HCT116 (cell line): ENCODE measurements at regions not wholly inside any gene's neighbourhood (a gene's known extent, or its start where the extent isn't known, plus 50 kb on each side); places are given as distances from the start of the nearest gene placed in this dataset.

ENCODE experiments used
- ATAC-seq: fragments of 200-7000 bp; cut with Tn5 transposase; 2 replicates; pipeline ENCODE4 v1.9.1; 2020; ENCODE audit warnings: mild to moderate bottlenecking, moderate library complexity
- BruUV-seq: library from RNA; stranded (reverse); fragments of 400-500 nt; replicated peaks from 2 replicates; lab custom pipeline; 2021; lab: Mats Ljungman, UMichigan
- CTCF ChIA-PET: fragments of 300-600 bp; sonication (Branson Sonifier 250); formaldehyde crosslinking; loops from one replicate; lab custom pipeline; 2021; ENCODE audit warnings: antibody characterized with exemption; lab: Charles Lee
- POLR2A ChIA-PET: fragments of 300-600, 350-600 bp; sonication (Branson Sonifier 250); formaldehyde crosslinking; loops from one replicate; lab custom pipeline; 2021; ENCODE audit warnings: antibody characterized with exemption; lab: Charles Lee
- RAD21 ChIA-PET, 2 experiments: fragments of 300-600 bp; sonication (Branson Sonifier 250); formaldehyde crosslinking; loops; one replicate each; lab custom pipeline; 2023; ENCODE audit warnings: low total read pairs in 2 of 2; ENCODE audit not compliant: uncharacterized antibody in 2 of 2, unreplicated experiment in 2 of 2, low non-redundant PET in 1 of 2; lab: Charles Lee
- DNase-seq: peaks from one replicate; pipeline ENCODE4 v3.0.0-alpha.2; 2010; ENCODE audit warnings: low read depth, low spot score
- H2AFZ ChIP-seq: fragments of 200-600 bp; shearing (Covaris generic), sonication (generic); 2 replicates; pipeline ENCODE4 v1.6.1; 2017; ENCODE audit warnings: low read depth, mixed run types, mixed read lengths, antibody characterized with exemption, low read length; ENCODE audit not compliant: poor library complexity, severe bottlenecking
- H3K27ac ChIP-seq: 2 replicates; pipeline ENCODE4 v1.5.1; 2012; ENCODE audit warnings: low read depth, low read length
- H3K27me3 ChIP-seq: fragments of 200-600 bp; sonication (generic); 2 replicates; pipeline ENCODE4 v1.6.1; 2016; ENCODE audit warnings: mixed run types, low read length, mixed read lengths; ENCODE audit not compliant: insufficient read depth
- H3K36me3 ChIP-seq, 2 experiments: fragments of 200-500 bp in 1 of 2; fragments of 200-600 bp in 1 of 2; sonication (Bioruptor generic) in 1 of 2; sonication (generic) in 1 of 2; 2 replicates each; pipeline versions ENCODE4 v1.5.1 to v1.6.1; 2014 to 2016; ENCODE audit warnings: low read length in 2 of 2, inconsistent platforms in 1 of 2, mixed read lengths in 1 of 2, mixed run types in 1 of 2; ENCODE audit not compliant: insufficient read depth in 2 of 2, control insufficient read depth in 1 of 2
- H3K4me1 ChIP-seq, 2 experiments: fragments of 200-600 bp in 1 of 2; sonication (generic) in 1 of 2; 2 replicates each; pipeline versions ENCODE4 v1.5.1 to v1.6.1; 2012 to 2017; ENCODE audit warnings: low read length in 2 of 2, inconsistent platforms in 1 of 2, mild to moderate bottlenecking in 1 of 2, mixed read lengths in 1 of 2, mixed run types in 1 of 2, moderate library complexity in 1 of 2; ENCODE audit not compliant: insufficient read depth in 2 of 2, control insufficient read depth in 1 of 2
- H3K4me2 ChIP-seq: fragments of 200-600 bp; sonication (generic); 2 replicates; pipeline ENCODE4 v1.6.1; 2017; ENCODE audit warnings: mixed run types, low read length, mixed read lengths
- H3K4me3 ChIP-seq, 2 experiments: fragments of 200-600 bp in 1 of 2; sonication (generic) in 1 of 2; replicated peaks in 1 of 2; 2 replicates each; pipeline ENCODE4 v1.5.1; 2011 to 2016; ENCODE audit warnings: low read length in 2 of 2, control low read depth in 1 of 2, low read depth in 1 of 2, mild to moderate bottlenecking in 1 of 2, mixed read lengths in 1 of 2, mixed run types in 1 of 2
- H3K79me2 ChIP-seq: fragments of 200-600 bp; sonication (generic); 2 replicates; pipeline ENCODE4 v1.6.1; 2017; ENCODE audit warnings: mild to moderate bottlenecking, mixed run types, low read length, moderate library complexity, mixed read lengths; ENCODE audit not compliant: insufficient read depth
- H3K9ac ChIP-seq: fragments of 200-600 bp; sonication (generic); 2 replicates; pipeline ENCODE4 v1.6.1; 2016; ENCODE audit warnings: low read length, mixed read lengths
- H3K9me2 ChIP-seq: fragments of 200-600 bp; sonication (generic), shearing (Covaris generic); 2 replicates; pipeline ENCODE4 v1.6.1; 2017; ENCODE audit warnings: mixed run types, mild to moderate bottlenecking, moderate library complexity; ENCODE audit not compliant: insufficient read depth
- H3K9me3 ChIP-seq, 2 experiments: fragments of 200-500 bp in 1 of 2; fragments of 200-600 bp in 1 of 2; sonication (Bioruptor generic) in 1 of 2; sonication (generic) in 1 of 2; 2 replicates each; pipeline ENCODE4 v1.6.1; 2014 to 2017; ENCODE audit warnings: low read length in 2 of 2, mixed read lengths in 2 of 2, inconsistent platforms in 1 of 2, low read depth in 1 of 2, mild to moderate bottlenecking in 1 of 2, mixed run types in 1 of 2, moderate library complexity in 1 of 2; ENCODE audit not compliant: control insufficient read depth in 1 of 2, insufficient read depth in 1 of 2
- H4K20me1 ChIP-seq: fragments of 200-600 bp; sonication (generic), shearing (Covaris generic); 2 replicates; pipeline ENCODE4 v1.6.1; 2017; ENCODE audit warnings: mixed run types, mild to moderate bottlenecking, moderate library complexity; ENCODE audit not compliant: insufficient read depth
- ATF3 ChIP-seq: IDR thresholded peaks from 2 replicates; pipeline ENCODE4 v1.6.1; 2012
- CEBPB ChIP-seq: IDR thresholded peaks from 2 replicates; pipeline ENCODE4 v1.6.1; 2012; ENCODE audit warnings: low read depth
- EZH2 ChIP-seq: fragments of 200-600 bp; sonication (generic); IDR thresholded peaks from 2 replicates; pipeline ENCODE4 v1.6.1; 2017; ENCODE audit warnings: antibody characterized with exemption, mixed run types
- FOSL1 ChIP-seq: IDR thresholded peaks from 2 replicates; pipeline ENCODE4 v1.6.1; 2012; ENCODE audit warnings: low read depth
- POLR2AphosphoS5 ChIP-seq: IDR thresholded peaks from 2 replicates; pipeline ENCODE4 v1.6.1; 2011; ENCODE audit warnings: mild to moderate bottlenecking, low read depth, low read length, moderate library complexity
- SIN3A ChIP-seq: IDR thresholded peaks from 2 replicates; pipeline ENCODE4 v1.6.1; 2012; ENCODE audit warnings: low read depth
- SP1 ChIP-seq: IDR thresholded peaks from 2 replicates; pipeline ENCODE4 v1.6.1; 2012; ENCODE audit warnings: low read depth
- SRF ChIP-seq: IDR thresholded peaks from 2 replicates; pipeline ENCODE4 v1.6.1; 2012; ENCODE audit warnings: low read depth
- TCF7L2 ChIP-seq: IDR thresholded peaks from 2 replicates; pipeline ENCODE4 v1.7.0; 2011; ENCODE audit warnings: borderline replicate concordance, inconsistent platforms; ENCODE audit not compliant: insufficient read depth, insufficient read length; ENCODE audit errors: extremely low read depth
- ZBTB33 ChIP-seq: IDR thresholded peaks from 2 replicates; pipeline ENCODE4 v1.6.1; 2011; ENCODE audit warnings: mild to moderate bottlenecking, low read length, moderate library complexity; ENCODE audit not compliant: insufficient replicate concordance; ENCODE audit errors: extremely low read depth
- intact Hi-C: fragments of 100-400 bp; cut with micrococcal nuclease; formaldehyde crosslinking; loops from 2 replicates; pipeline ENCODE4 v1.10.0; 2022
- TF ChIP-seq, protein P1 (sequence below), 3 experiments: fragments of 200-600 bp in 1 of 3; sonication (generic) in 1 of 3; IDR thresholded peaks in 2 of 3; conservative IDR thresholded peaks in 1 of 3; 2 replicates each; pipeline ENCODE4 v1.5.1; 2012 to 2017; ENCODE audit warnings: low read depth in 2 of 3, low read length in 2 of 3, antibody characterized with exemption in 1 of 3, borderline replicate concordance in 1 of 3, control low read depth in 1 of 3, mild to moderate bottlenecking in 1 of 3, mixed read lengths in 1 of 3, mixed run types in 1 of 3, moderate library complexity in 1 of 3; ENCODE audit not compliant: insufficient read depth in 1 of 3

- intact Hi-C loops = no loop called here
- Histone ChIP-seq H3K4me2 (no peak overlapping the region), H3K9me2 (no peaks in the 10 kb centered on the region), H4K20me1 (no peaks in the 10 kb centered on the region), H3K4me3 (no peak overlapping the region), H3K79me2 (no peaks in the 10 kb centered on the region), H2AFZ (no peak overlapping the region), H3K9me3 (no peaks in the 10 kb centered on the region), H3K36me3 (no peaks in the 10 kb centered on the region), H3K9ac (no peak overlapping the region), H3K4me1 (no peaks in the 10 kb centered on the region), H3K27me3 (no peaks in the 10 kb centered on the region), H3K27ac (no peak overlapping the region)
- RAD21 ChIA-PET = no interaction called here
- ATAC-seq (no peak), DNase-seq (no peak)
- POLR2A ChIA-PET = no interaction called here
- BruUV-seq = no TSS peak
- TF ChIP-seq, protein P1, sequence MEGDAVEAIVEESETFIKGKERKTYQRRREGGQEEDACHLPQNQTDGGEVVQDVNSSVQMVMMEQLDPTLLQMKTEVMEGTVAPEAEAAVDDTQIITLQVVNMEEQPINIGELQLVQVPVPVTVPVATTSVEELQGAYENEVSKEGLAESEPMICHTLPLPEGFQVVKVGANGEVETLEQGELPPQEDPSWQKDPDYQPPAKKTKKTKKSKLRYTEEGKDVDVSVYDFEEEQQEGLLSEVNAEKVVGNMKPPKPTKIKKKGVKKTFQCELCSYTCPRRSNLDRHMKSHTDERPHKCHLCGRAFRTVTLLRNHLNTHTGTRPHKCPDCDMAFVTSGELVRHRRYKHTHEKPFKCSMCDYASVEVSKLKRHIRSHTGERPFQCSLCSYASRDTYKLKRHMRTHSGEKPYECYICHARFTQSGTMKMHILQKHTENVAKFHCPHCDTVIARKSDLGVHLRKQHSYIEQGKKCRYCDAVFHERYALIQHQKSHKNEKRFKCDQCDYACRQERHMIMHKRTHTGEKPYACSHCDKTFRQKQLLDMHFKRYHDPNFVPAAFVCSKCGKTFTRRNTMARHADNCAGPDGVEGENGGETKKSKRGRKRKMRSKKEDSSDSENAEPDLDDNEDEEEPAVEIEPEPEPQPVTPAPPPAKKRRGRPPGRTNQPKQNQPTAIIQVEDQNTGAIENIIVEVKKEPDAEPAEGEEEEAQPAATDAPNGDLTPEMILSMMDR (IDR thresholded peaks at IDR 0.05 in 2 of 3, conservative IDR thresholded peaks at IDR 0.05 in 1 of 3; ENCODE audit: borderline replicate concordance in 1 of 3, insufficient read depth in 1 of 3, low read depth in 2 of 3, low read length in 2 of 3) = no peak
- TF ChIP-seq SRF (no peak), POLR2AphosphoS5 (no peak), SP1 (no peak), EZH2 (no peak)
- CTCF ChIA-PET = no interaction called here
Observed at GRCh38 chr10:123428391-123428790, 237.8 kb upstream of the GPR26 start.

DNA sequence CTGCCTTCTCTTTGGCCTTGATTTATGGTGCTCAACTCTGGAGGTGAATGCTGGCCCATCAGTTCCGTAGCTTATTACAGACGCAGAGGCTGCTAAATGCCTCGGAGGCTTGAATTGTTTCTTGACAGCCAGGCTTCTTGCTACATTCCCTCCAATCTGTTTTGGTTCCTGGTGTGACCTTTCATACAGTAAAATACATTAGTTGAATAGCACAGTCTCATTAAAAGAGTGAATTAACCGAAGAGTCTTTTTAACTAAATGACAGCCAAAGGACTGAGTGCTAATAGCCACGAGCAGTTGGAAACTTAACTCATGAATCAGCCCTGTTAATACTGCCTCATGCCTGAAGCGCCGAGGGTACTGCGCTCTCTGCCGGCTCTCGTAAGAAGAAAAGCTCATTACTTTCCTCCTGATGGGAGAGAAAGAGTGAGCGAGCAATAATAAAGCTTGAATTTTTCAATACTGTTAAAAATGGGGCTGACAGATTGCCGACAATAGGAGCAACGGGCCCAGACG lies 236.4 kb upstream of the GPR26 start:
- BruUV-seq = no TSS peak
- ChIA-PET POLR2A (no interaction called here), CTCF (no interaction called here), RAD21 (interaction anchor here in 1 of 2 experiments (0.8 kb wide), 1 partner anchor 1231 kb away, joined by 6 read pairs; no protein-coding TSS in a partner anchor)
- ATAC-seq (no peak), DNase-seq (no peak)
- H3K9me2 ChIP-seq = no peaks in the 10 kb centered on the region
- no peak overlapping the region for H3K4me3 ChIP-seq
- no peak for TF ChIP-seq FOSL1
- TF ChIP-seq TCF7L2 = no peak
- TF ChIP-seq SIN3A = no peak
- no peak for TF ChIP-seq ZBTB33
- TF ChIP-seq ATF3 = no peak
- TF ChIP-seq CEBPB = no peak
- intact Hi-C loops = no loop called here
- no peak overlapping the region for H3K27ac ChIP-seq
- no peaks in the 10 kb centered on the region for H3K4me1 ChIP-seq
- no peaks in the 10 kb centered on the region for H3K27me3 ChIP-seq
- no peak overlapping the region for H2AFZ ChIP-seq
- H3K9me3 ChIP-seq = no peaks in the 10 kb centered on the region
- no peaks in the 10 kb centered on the region for H4K20me1 ChIP-seq
- no peaks in the 10 kb centered on the region for H3K36me3 ChIP-seq
- H3K9ac ChIP-seq = no peak overlapping the region
- no peaks in the 10 kb centered on the region for H3K79me2 ChIP-seq
- H3K4me2 ChIP-seq = no peak overlapping the region
